Panc1 (cell line): ENCODE measurements at regions not wholly inside any gene's neighbourhood (a gene's known extent, or its start where the extent isn't known, plus 50 kb on each side); places are given as distances from the start of the nearest gene placed in this dataset.

ENCODE experiments used
- ATAC-seq: fragments of 200-7000 bp; cut with Tn5 transposase; 2 replicates; pipeline ENCODE4 v1.9.1; 2020; ENCODE audit warnings: mild to moderate bottlenecking, moderate library complexity
- BruUV-seq: library from RNA; stranded (reverse); fragments of 400-500 nt; replicated peaks from 2 replicates; lab custom pipeline; 2021; lab: Mats Ljungman, UMichigan
- CTCF ChIA-PET: fragments of 300-600 bp; sonication (Branson Sonifier 250); formaldehyde crosslinking; loops from one replicate; lab custom pipeline; 2022; ENCODE audit warnings: antibody characterized with exemption; lab: Charles Lee
- POLR2A ChIA-PET: fragments of 300-600 bp; sonication (Branson Sonifier 250); formaldehyde crosslinking; loops from one replicate; lab custom pipeline; 2022; ENCODE audit warnings: antibody characterized with exemption; lab: Charles Lee
- DNase-seq: peaks from one replicate; pipeline ENCODE4 v3.0.0-alpha.2; 2010; ENCODE audit warnings: low read depth, low spot score
- H3K27ac ChIP-seq: 2 replicates; pipeline ENCODE4 v1.5.1; 2011; ENCODE audit warnings: mild to moderate bottlenecking, low read length, inconsistent platforms
- H3K27me3 ChIP-seq: fragments of 200-500 bp; sonication (Bioruptor generic); 2 replicates; pipeline ENCODE4 v1.6.0; 2014; ENCODE audit warnings: low read length, inconsistent platforms; ENCODE audit not compliant: control insufficient read depth, insufficient read depth
- H3K36me3 ChIP-seq: fragments of 200-500 bp; sonication (Bioruptor generic); 2 replicates; pipeline ENCODE4 v1.5.1; 2014; ENCODE audit warnings: inconsistent platforms, mild to moderate bottlenecking, low read length, moderate library complexity; ENCODE audit not compliant: control insufficient read depth, insufficient read depth
- H3K4me1 ChIP-seq: 2 replicates; pipeline ENCODE4 v1.5.1; 2011; ENCODE audit warnings: inconsistent platforms, mild to moderate bottlenecking, low read length, moderate library complexity; ENCODE audit not compliant: control insufficient read depth, insufficient read depth
- H3K4me3 ChIP-seq, 2 experiments: 2 replicates each; pipeline ENCODE4 v1.5.1; 2011 to 2012; ENCODE audit warnings: low read depth in 2 of 2, low read length in 2 of 2, mild to moderate bottlenecking in 2 of 2, inconsistent platforms in 1 of 2, moderate library complexity in 1 of 2
- H3K9me3 ChIP-seq: fragments of 200-500 bp; sonication (Bioruptor generic); 2 replicates; pipeline ENCODE4 v1.5.1; 2014; ENCODE audit warnings: low read depth, mild to moderate bottlenecking, inconsistent platforms, low read length, moderate library complexity; ENCODE audit not compliant: control insufficient read depth, insufficient read depth
- CTCF ChIP-seq: fragments of 450-650 bp; IDR thresholded peaks from 2 replicates; pipeline ENCODE4 v1.5.1; 2017; ENCODE audit warnings: mild to moderate bottlenecking
- POLR2AphosphoS5 ChIP-seq: IDR thresholded peaks from 2 replicates; pipeline ENCODE4 v1.6.1; 2012; ENCODE audit warnings: mild to moderate bottlenecking, low read depth, low read length, moderate library complexity
- SIN3A ChIP-seq: IDR thresholded peaks from 2 replicates; pipeline ENCODE4 v1.6.1; 2012; ENCODE audit warnings: low read depth, mild to moderate bottlenecking, low read length, moderate library complexity, borderline replicate concordance; ENCODE audit not compliant: insufficient read depth
- TCF7L2 ChIP-seq: IDR thresholded peaks from 2 replicates; pipeline ENCODE4 v1.6.1; 2011; ENCODE audit warnings: mild to moderate bottlenecking, low read depth, low read length, inconsistent platforms
- in situ Hi-C: cut with HindIII; loops from 2 replicates; pipeline ENCODE4 v1.10.0; 2016; ENCODE audit warnings: low sequenced_read_pairs, low pct_unique_long_range_greater_than_20kb
- intact Hi-C: fragments of 100-400 bp; cut with micrococcal nuclease; formaldehyde crosslinking; loops from one replicate; pipeline ENCODE4 v1.10.0; 2022; ENCODE audit not compliant: unreplicated experiment
- TF ChIP-seq, protein P1 (sequence below), 2 experiments: IDR thresholded peaks; 2 replicates each; pipeline ENCODE4 v1.6.1; 2011 to 2012; ENCODE audit warnings: low read depth in 2 of 2, control low read depth in 1 of 2, low read length in 1 of 2, mild to moderate bottlenecking in 1 of 2, moderate library complexity in 1 of 2; ENCODE audit not compliant: insufficient read depth in 1 of 2

- BruUV-seq, result no TSS peak
- no peaks in the 10 kb centered on the region for H3K9me3 ChIP-seq
- no peak overlapping the region for H3K27ac ChIP-seq
- in situ Hi-C loops (no loop called here), intact Hi-C loops (no loop called here)
- TF ChIP-seq SIN3A (no peak), POLR2AphosphoS5 (no peak)
- no peaks in the 10 kb centered on the region for H3K4me1 ChIP-seq
- DNase-seq (no peak), ATAC-seq (no peak)
- CTCF ChIA-PET, result no interaction called here
- no peaks in the 10 kb centered on the region for H3K36me3 ChIP-seq
- H3K4me3 ChIP-seq, result no peak overlapping the region
- POLR2A ChIA-PET, result no interaction called here
- H3K27me3 ChIP-seq, result no peaks in the 10 kb centered on the region
Observed at GRCh38 chr12:115351514-115352077, 667.6 kb upstream of the TBX3 start.

GRCh38 chr12:115349711-115350110 is 665.7 kb upstream of the TBX3 start:
- no peak overlapping the region for H3K4me3 ChIP-seq
- in situ Hi-C loops, result no loop called here
- H3K9me3 ChIP-seq, result no peaks in the 10 kb centered on the region
- BruUV-seq, result no TSS peak
- H3K27ac ChIP-seq, result no peak overlapping the region
- intact Hi-C loops, result no loop called here
- ChIA-PET CTCF (no interaction called here), POLR2A (no interaction called here)
- ATAC-seq (no peak), DNase-seq (no peak)
- no peaks in the 10 kb centered on the region for H3K4me1 ChIP-seq
- H3K27me3 ChIP-seq, result no peaks in the 10 kb centered on the region
- H3K36me3 ChIP-seq, result no peaks in the 10 kb centered on the region
- TF ChIP-seq, protein P1, sequence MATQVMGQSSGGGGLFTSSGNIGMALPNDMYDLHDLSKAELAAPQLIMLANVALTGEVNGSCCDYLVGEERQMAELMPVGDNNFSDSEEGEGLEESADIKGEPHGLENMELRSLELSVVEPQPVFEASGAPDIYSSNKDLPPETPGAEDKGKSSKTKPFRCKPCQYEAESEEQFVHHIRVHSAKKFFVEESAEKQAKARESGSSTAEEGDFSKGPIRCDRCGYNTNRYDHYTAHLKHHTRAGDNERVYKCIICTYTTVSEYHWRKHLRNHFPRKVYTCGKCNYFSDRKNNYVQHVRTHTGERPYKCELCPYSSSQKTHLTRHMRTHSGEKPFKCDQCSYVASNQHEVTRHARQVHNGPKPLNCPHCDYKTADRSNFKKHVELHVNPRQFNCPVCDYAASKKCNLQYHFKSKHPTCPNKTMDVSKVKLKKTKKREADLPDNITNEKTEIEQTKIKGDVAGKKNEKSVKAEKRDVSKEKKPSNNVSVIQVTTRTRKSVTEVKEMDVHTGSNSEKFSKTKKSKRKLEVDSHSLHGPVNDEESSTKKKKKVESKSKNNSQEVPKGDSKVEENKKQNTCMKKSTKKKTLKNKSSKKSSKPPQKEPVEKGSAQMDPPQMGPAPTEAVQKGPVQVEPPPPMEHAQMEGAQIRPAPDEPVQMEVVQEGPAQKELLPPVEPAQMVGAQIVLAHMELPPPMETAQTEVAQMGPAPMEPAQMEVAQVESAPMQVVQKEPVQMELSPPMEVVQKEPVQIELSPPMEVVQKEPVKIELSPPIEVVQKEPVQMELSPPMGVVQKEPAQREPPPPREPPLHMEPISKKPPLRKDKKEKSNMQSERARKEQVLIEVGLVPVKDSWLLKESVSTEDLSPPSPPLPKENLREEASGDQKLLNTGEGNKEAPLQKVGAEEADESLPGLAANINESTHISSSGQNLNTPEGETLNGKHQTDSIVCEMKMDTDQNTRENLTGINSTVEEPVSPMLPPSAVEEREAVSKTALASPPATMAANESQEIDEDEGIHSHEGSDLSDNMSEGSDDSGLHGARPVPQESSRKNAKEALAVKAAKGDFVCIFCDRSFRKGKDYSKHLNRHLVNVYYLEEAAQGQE (IDR thresholded peaks at IDR 0.05; ENCODE audit: insufficient read depth in 1 of 2, low read depth in 2 of 2, low read length in 1 of 2), result no peak
- TF ChIP-seq SIN3A, result no peak
- no peak for TF ChIP-seq POLR2AphosphoS5

GRCh38 chr12:115348301-115348700 is 664.3 kb upstream of the TBX3 start:
- no TSS peak for BruUV-seq

More at GRCh38 chr12:115348301-115348700, 664.3 kb upstream of the TBX3 start:
- CTCF ChIA-PET, result no interaction called here
- intact Hi-C loops, result no loop called here
- Histone ChIP-seq H3K36me3 (no peaks in the 10 kb centered on the region), H3K27me3 (no peaks in the 10 kb centered on the region), H3K9me3 (no peaks in the 10 kb centered on the region), H3K27ac (no peak overlapping the region), H3K4me3 (no peak overlapping the region), H3K4me1 (no peaks in the 10 kb centered on the region)
- in situ Hi-C loops, result no loop called here
- no peak for TF ChIP-seq TCF7L2
- TF ChIP-seq CTCF, result no peak
- no peak for TF ChIP-seq SIN3A
- TF ChIP-seq, protein P1 (IDR thresholded peaks at IDR 0.05; ENCODE audit: insufficient read depth in 1 of 2, low read depth in 2 of 2, low read length in 1 of 2), result no peak
- no peak for TF ChIP-seq POLR2AphosphoS5
- no peak for DNase-seq
- no peak for ATAC-seq
- POLR2A ChIA-PET, result no interaction called here
